NOMO-1 treated with dmso at 0.1 percent for 144 hours (cell line): ENCODE measurements at regions not wholly inside any gene's neighbourhood (a gene's known extent, or its start where the extent isn't known, plus 50 kb on each side); places are given as distances from the start of the nearest gene placed in this dataset.

Experiments used
- DNase-seq: peaks from one replicate; lab custom pipeline; 2025; ENCODE audit not compliant: unreplicated experiment; lab: John Stamatoyannopoulos, UW

GRCh38 chr2:155431004-155431507 lies 732.6 kb downstream of the KCNJ3 start:
- no peak for DNase-seq

GRCh38 chr2:155427470-155427869 lies 729.0 kb downstream of the KCNJ3 start:
- DNase-seq = no peak

DNA sequence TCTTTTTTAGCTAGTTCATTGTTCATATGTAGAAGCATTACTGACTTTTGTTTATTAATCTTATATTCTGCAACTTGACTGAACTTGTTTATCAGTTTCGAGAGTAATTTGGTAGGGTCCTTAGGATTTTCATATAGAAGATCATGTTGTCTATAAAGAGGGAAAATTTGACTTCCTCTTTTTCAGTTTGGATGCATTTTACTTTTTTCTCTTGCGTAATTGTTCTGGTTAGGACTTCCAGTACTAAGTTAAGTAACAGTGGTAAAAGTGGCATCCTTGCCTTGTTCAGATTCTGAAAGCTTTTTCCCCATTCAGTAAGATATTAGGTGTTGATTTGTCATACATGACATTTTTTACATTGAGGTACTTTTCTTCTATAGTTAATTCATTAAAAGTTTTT lies 726.0 kb downstream of the KCNJ3 start:
- peak; percentile 9 for DNase-seq

DNA sequence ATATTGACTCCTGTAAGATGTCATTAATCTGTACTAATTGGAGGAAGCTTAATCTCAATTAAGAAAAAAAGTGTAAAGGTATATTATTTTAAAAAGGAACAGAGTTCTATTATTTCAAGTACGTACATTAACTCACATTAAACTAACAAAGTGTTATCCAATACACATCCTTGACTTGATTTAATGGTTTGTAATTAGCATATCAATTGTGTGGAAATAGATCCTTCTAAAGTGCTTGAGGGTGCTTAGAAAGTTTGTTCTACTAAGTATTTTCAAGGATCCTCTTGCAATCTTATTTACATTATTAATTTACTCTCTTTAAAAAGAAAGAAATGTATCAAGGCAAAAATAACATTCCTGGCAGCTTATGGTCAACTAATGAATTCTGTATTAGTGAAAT lies 720.3 kb downstream of the KCNJ3 start:
- DNase-seq = no peak

GRCh38 chr2:155412598-155412997 lies 714.1 kb downstream of the KCNJ3 start:
- peak; percentile 56 for DNase-seq

GRCh38 chr2:155404433-155405002 lies 706.0 kb downstream of the KCNJ3 start:
- no peak for DNase-seq

DNA sequence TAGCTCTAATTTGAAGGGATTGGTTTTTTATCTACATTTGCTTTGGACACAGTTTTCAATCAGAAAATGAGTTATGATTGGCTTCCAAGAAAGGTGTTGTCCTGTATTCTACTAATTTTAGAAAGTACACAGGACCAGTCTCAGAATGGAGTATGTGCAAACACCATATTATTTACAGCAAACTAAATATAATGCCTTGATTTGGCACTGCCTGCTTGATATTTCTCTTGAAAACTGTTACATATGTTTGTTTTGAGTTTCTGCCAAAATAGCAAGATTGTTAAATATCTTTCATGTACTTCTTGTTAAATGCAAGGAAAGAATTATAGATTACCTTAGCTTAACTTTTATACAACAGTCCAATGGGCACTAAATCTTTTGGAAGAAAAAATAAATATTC lies 694.9 kb downstream of the KCNJ3 start:
- no peak for DNase-seq

DNA sequence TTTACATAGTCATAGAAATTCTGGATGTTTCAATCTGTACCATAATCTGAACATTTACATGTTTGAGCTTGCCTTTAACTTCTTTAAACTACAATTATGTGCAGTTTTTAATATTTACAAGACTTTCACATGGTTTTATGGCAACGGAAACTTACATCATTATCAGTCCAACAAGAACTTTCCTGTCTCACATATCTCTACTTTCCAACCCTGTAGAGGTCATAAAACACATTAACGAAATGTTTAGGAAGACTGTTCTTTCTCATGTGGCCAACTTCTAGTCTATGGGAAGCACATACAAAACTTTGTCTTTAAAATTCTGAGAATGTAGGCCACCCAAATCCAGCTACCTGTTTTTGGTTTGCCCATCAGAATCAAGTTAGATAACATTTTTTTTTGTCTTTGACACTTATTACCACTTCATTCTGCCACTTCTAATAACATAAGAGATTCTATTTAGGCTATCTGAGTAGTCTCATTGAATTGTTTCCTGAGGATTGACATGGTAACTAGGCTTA lies 693.2 kb downstream of the KCNJ3 start:
- DNase-seq = no peak

DNA sequence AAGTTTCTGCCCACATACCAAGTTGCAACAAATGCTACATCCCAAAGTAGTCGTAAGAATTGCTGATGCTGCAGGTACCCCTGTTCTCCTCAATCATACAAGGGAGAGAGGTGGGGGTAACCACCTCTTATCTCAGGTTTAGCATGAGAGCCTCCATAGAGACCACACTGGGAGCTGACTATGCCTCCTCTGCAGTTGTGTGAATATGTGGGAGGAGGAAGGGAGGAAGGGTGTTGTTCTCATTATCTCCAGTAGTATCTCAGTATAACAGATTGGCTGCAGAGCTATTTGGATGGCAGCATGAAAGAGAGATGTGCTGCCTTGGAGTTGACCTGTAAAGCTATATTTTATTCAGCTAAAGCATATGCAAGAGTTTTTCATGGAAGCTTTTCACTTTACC lies 690.7 kb downstream of the KCNJ3 start:
- no peak for DNase-seq

GRCh38 chr2:155384555-155385123 lies 686.1 kb downstream of the KCNJ3 start:
- no peak for DNase-seq

- no peak for DNase-seq
These were observed 684.3 kb downstream of the KCNJ3 start for GRCh38 chr2:155382776-155383175.

- no peak for DNase-seq
These were observed 682.9 kb downstream of the KCNJ3 start for GRCh38 chr2:155381436-155381835.

DNA sequence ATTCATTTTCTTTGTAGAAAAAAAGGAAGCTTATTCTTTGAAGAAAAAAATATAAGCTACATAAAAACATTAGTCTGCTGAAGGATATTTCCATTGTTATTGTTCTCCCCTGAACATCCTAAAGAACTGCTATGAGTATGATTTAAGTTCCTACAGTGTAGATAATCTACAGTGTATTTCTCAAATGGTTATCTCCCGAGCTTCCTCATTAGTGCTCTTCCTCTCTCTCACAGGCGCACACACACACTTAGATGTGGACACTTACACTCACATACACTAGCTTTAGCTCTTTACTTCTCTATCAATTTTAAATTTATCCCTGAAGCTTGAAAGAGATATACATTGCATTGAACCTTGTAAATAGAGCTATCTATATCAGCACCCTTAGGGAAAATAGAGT lies 681.0 kb downstream of the KCNJ3 start:
- no peak for DNase-seq

GRCh38 chr2:155377931-155378444 lies 679.5 kb downstream of the KCNJ3 start:
- DNase-seq = no peak

DNA sequence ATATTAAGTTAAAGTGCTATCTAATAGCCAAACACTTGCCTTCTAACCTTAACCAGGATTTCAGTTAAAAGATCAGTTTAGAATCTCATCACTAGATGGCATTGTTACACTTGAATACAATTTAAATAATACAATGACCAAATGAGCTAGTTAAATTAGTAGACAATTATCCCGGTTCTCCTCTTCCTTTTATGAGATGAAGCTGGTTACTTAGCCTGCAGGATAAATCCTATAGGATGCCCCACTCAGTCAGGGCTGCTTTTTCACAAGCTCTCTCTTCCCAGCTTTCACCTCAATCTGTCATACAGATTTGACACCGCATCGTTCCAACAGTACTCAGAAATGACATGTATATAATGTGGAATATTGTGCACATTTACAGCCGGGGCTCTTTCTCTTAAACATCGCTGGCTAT lies 678.8 kb downstream of the KCNJ3 start:
- no peak for DNase-seq

- peak; percentile 45 for DNase-seq
These were observed 674.5 kb downstream of the KCNJ3 start for GRCh38 chr2:155372969-155373368.

GRCh38 chr2:155368934-155369333 lies 670.4 kb downstream of the KCNJ3 start:
- no peak for DNase-seq

DNA sequence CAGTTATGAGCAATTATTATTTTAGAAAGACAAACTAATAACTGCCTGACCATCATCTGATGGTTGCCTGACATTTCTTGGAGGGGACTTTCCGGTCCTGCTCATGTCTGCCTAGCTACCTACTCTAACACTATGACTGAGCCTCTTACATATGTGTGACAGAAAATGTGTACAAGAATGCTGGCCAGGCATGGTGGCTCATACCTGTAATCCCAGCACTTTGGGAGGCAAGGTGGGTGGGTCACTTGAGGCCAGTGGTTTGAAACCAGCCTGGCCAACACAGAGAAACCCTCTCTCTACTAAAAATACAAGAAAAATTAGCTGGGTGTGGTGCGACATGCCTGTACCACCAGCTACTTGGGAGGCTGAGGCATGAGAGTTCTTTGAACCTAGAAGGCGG lies 666.3 kb downstream of the KCNJ3 start:
- no peak for DNase-seq

GRCh38 chr2:155363349-155363888 lies 664.9 kb downstream of the KCNJ3 start:
- DNase-seq = no peak

- no peak for DNase-seq
These were observed 658.7 kb downstream of the KCNJ3 start for GRCh38 chr2:155357172-155357571.

- DNase-seq = no peak
These were observed 657.8 kb downstream of the KCNJ3 start for GRCh38 chr2:155356250-155356649.
